ENCODE measurements at regions not wholly inside any gene's neighbourhood (a gene's known extent, or its start where the extent isn't known, plus 50 kb on each side); places are given as distances from the start of the nearest gene placed in this dataset.

DNA sequence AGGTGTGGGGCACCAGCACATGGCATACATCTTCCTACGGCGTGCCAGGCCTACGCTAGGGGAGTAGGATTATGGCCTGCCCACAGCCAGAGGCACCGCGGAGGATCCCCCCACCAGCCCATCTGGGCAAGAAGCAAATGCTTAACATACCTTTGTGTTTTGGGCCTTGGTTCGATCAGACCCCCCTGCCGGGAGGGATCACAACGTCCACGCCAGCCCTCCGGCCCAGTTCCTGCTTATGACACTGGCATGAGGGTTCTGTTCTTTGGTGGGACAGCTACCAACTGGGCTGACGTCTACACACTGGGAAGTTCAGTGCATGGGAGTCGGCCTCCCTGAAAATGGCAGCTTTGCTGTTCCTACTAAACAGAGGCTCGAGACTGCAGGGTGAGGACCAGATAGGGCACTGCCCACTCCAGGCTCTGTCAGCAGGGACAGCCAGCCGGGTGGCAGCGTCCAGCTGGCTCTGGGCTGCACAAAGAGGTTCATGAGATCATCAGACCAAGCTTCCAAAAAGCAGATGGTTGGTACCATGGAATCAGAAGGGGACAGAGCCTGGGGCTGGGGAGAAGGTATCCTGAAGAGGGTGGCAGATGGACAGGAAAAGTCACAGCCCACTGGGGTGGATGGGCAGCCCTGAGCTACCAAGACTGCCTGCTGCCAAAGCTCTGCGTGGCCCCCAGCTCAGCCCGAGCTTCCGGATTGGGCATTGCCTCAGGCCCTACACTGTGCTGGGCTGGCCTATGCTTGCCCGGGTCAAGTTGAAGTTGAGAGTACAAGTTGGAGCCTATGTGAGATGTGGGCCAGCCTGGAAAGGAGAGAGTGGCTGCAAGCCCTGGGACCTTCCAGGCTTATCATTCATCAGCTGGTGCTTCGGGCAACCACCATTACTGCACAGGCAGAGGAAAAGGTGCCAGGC, 61.7 kb upstream of the TEX51 start:
- Mint-ChIP-seq H3K9me3 (ENCODE audit: low read depth) (no peaks in the 10 kb centered on the region), H3K27me3 (peaks cover 10% of the 10 kb centered on the region), H3K36me3 (no peaks in the 10 kb centered on the region), H3K4me1 (ENCODE audit: low read depth) (no peaks in the 10 kb centered on the region), H3K4me3 (no peak overlapping the region), H3K27ac (no peak overlapping the region)

DNA sequence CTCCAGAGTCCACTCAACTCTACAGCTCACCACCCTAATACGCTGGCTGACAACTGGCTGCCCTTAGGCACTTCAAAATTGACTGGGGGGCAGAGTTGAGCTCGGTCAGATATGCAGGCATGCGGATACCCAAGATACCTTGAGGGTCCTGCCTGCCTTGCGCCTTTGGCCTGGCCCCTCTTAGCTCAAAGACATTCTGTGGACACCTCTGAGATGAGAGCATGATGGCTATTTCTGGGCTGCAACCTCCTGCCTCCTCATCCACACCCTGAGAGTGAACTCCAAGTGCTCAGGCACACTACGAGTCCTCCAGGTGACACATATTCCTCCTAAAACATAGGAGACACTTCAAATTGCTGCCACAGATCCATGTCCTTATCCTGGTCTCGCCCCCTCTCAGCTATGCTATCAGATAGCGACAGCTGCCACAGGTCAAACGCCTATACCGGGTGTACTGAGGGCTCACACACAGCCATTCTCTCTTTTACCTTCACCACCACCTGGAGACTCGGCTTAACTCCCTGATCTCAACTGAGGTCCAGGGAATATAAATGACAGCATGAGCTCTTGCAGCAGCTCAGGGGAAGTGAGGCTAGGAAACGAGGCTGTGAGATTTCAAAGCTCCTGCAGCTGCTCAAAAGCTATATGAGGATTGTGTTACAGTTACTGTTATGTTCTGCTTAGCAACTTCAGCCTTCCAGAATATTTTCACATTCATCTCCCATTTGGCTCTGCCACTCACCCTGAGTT, 60.5 kb upstream of the TEX51 start:
- no peaks in the 10 kb centered on the region for H3K36me3 Mint-ChIP-seq
- H3K27ac Mint-ChIP-seq, result no peak overlapping the region
- H3K9me3 Mint-ChIP-seq (ENCODE audit: low read depth), result no peaks in the 10 kb centered on the region
- no peak overlapping the region for H3K4me3 Mint-ChIP-seq
- H3K27me3 Mint-ChIP-seq, result peaks cover 10% of the 10 kb centered on the region
- no peaks in the 10 kb centered on the region for H3K4me1 Mint-ChIP-seq (ENCODE audit: low read depth)

DNA sequence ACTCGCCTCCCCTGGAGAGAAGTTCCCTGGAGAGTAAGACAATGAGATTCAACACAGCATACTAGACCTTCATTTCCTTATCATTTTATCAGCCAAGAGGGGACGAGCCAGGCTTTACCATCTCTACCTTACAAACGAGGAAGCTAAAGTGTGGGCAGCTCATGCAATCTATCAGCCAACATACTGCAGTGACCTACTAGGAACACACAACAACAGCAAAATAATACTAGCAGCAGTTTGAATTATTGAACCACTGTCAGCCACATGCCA, 60.0 kb upstream of the TEX51 start:
- no peaks in the 10 kb centered on the region for H3K9me3 Mint-ChIP-seq (ENCODE audit: low read depth)
- peaks cover 10% of the 10 kb centered on the region for H3K27me3 Mint-ChIP-seq
- H3K36me3 Mint-ChIP-seq, result no peaks in the 10 kb centered on the region
- H3K4me3 Mint-ChIP-seq, result no peak overlapping the region
- H3K27ac Mint-ChIP-seq, result no peak overlapping the region
- H3K4me1 Mint-ChIP-seq (ENCODE audit: low read depth), result no peaks in the 10 kb centered on the region

- Mint-ChIP-seq H3K36me3 (no peaks in the 10 kb centered on the region), H3K27me3 (peaks cover 10% of the 10 kb centered on the region), H3K4me1 (ENCODE audit: low read depth) (no peaks in the 10 kb centered on the region), H3K9me3 (ENCODE audit: low read depth) (no peaks in the 10 kb centered on the region), H3K4me3 (no peak overlapping the region), H3K27ac (no peak overlapping the region)
These were observed 58.9 kb upstream of the TEX51 start for GRCh38 chr2:126839796-126840195.

- Mint-ChIP-seq H3K4me3 (no peak overlapping the region), H3K4me1 (ENCODE audit: low read depth) (no peaks in the 10 kb centered on the region), H3K27ac (no peak overlapping the region), H3K9me3 (ENCODE audit: low read depth) (no peaks in the 10 kb centered on the region), H3K27me3 (peaks cover 10% of the 10 kb centered on the region), H3K36me3 (no peaks in the 10 kb centered on the region)
These were observed 55.6 kb upstream of the TEX51 start for GRCh38 chr2:126843081-126843480.

DNA sequence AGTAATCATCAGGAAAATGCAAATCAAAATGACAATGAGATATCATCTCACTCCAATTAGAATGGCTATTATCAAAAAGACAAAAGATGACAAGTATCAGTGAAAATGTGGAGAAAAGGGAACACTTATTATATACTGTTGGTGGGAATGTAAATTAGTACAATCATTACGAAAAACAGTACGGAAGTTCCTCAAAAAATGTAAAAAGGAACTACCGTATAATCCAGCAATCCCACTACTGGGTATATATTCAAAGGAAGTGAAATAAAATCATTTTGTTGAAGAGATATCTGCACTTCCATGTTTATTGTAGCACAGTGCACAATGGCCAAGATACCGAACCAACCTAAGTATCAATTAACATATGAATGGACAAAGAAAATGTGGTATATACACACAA, 52.4 kb upstream of the TEX51 start:
- H3K27ac Mint-ChIP-seq, result no peak overlapping the region
- H3K27me3 Mint-ChIP-seq, result peaks cover 2% of the 10 kb centered on the region
- H3K4me3 Mint-ChIP-seq, result no peak overlapping the region
- no peaks in the 10 kb centered on the region for H3K9me3 Mint-ChIP-seq (ENCODE audit: low read depth)
- no peaks in the 10 kb centered on the region for H3K36me3 Mint-ChIP-seq
- H3K4me1 Mint-ChIP-seq (ENCODE audit: low read depth), result no peaks in the 10 kb centered on the region
